IMR-90 (cell line): ENCODE measurements at regions not wholly inside any gene's neighbourhood (a gene's known extent, or its start where the extent isn't known, plus 50 kb on each side); places are given as distances from the start of the nearest gene placed in this dataset.

Experiments used
- CEBPB ChIP-seq: IDR thresholded peaks from 2 replicates; pipeline ENCODE4 v1.6.1; 2012; ENCODE audit warnings: low read depth, low read length, improper control_type of control experiment
- CTCF ChIP-seq: conservative IDR thresholded peaks from 2 replicates; pipeline ENCODE4 v1.5.1; 2012; ENCODE audit warnings: mild to moderate bottlenecking, low read depth, low read length, improper control_type of control experiment
- FOS ChIP-seq: fragments of 150-350 bp; IDR thresholded peaks from 2 replicates; pipeline ENCODE4 v1.6.1; 2016; ENCODE audit warnings: low read depth, low read length
- MAZ ChIP-seq: IDR thresholded peaks from 2 replicates; pipeline ENCODE4 v1.6.1; 2012; ENCODE audit warnings: low read depth, mild to moderate bottlenecking, low read length, improper control_type of control experiment, moderate library complexity, borderline replicate concordance
- POLR2A ChIP-seq: IDR thresholded peaks from 2 replicates; pipeline ENCODE4 v1.6.1; 2012; ENCODE audit warnings: mild to moderate bottlenecking, low read depth, low read length
- RAD21 ChIP-seq: IDR thresholded peaks from 2 replicates; pipeline ENCODE4 v1.6.1; 2012; ENCODE audit warnings: low read length, improper control_type of control experiment
- RFX5 ChIP-seq: IDR thresholded peaks from 2 replicates; pipeline ENCODE4 v1.8.0; 2012; ENCODE audit warnings: low read depth, mild to moderate bottlenecking, low read length, moderate library complexity
- TF ChIP-seq, protein P1 (sequence below): fragments of 150-350 bp; IDR thresholded peaks from 2 replicates; pipeline ENCODE4 v1.6.1; 2017; ENCODE audit warnings: mild to moderate bottlenecking, antibody characterized with exemption, low read length, low read depth

GRCh38 chr18:64490207-64490606 lies 341.3 kb upstream of the LINC00305 start:
- TF ChIP-seq CTCF: no peak
- no peak for TF ChIP-seq RFX5
- TF ChIP-seq MAZ: no peak
- TF ChIP-seq CEBPB: no peak
- no peak for TF ChIP-seq POLR2A
- TF ChIP-seq, protein P1, sequence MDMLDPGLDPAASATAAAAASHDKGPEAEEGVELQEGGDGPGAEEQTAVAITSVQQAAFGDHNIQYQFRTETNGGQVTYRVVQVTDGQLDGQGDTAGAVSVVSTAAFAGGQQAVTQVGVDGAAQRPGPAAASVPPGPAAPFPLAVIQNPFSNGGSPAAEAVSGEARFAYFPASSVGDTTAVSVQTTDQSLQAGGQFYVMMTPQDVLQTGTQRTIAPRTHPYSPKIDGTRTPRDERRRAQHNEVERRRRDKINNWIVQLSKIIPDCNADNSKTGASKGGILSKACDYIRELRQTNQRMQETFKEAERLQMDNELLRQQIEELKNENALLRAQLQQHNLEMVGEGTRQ: no peak
- no peak for TF ChIP-seq FOS
- no peak for TF ChIP-seq RAD21
